Panc1 (cell line): ENCODE measurements at regions not wholly inside any gene's neighbourhood (a gene's known extent, or its start where the extent isn't known, plus 50 kb on each side); places are given as distances from the start of the nearest gene placed in this dataset.

Experiments used
- CTCF ChIP-seq: fragments of 450-650 bp; IDR thresholded peaks from 2 replicates; pipeline ENCODE4 v1.5.1; 2017; ENCODE audit warnings: mild to moderate bottlenecking
- POLR2AphosphoS5 ChIP-seq: IDR thresholded peaks from 2 replicates; pipeline ENCODE4 v1.6.1; 2012; ENCODE audit warnings: mild to moderate bottlenecking, low read depth, low read length, moderate library complexity
- REST ChIP-seq, 2 experiments: IDR thresholded peaks; 2 replicates each; pipeline ENCODE4 v1.6.1; 2011 to 2012; ENCODE audit warnings: low read depth in 2 of 2, control low read depth in 1 of 2, low read length in 1 of 2, mild to moderate bottlenecking in 1 of 2, moderate library complexity in 1 of 2; ENCODE audit not compliant: insufficient read depth in 1 of 2
- TCF7L2 ChIP-seq: IDR thresholded peaks from 2 replicates; pipeline ENCODE4 v1.6.1; 2011; ENCODE audit warnings: mild to moderate bottlenecking, low read depth, low read length, inconsistent platforms

DNA sequence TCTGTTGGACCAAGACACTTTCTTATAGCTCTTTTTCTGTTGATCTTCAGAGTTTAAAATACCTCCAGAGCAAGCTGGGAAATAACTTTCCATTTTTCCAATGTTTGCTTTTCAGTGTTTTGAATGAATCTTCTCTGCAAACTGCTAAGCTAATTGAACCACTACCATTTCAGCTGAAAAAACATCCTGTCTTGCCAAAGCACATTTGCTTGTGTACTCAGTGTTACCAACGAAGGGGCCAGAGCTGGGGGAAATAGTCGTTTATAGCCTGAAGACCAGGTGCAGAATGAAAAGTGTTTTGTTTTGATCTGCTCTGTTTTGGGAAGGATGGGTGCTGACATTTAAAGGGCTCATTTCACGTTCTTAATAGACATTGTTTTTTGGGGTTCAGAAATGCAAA, 88.4 kb upstream of the CLNK start:
- no peak for TF ChIP-seq POLR2AphosphoS5
- no peak for TF ChIP-seq CTCF
- no peak for TF ChIP-seq REST (IDR thresholded peaks at IDR 0.05; ENCODE audit: insufficient read depth in 1 of 2, low read depth in 2 of 2, low read length in 1 of 2)
- no peak for TF ChIP-seq TCF7L2
